ENCODE measurements at regions not wholly inside any gene's neighbourhood (a gene's known extent, or its start where the extent isn't known, plus 50 kb on each side); places are given as distances from the start of the nearest gene placed in this dataset.

DNA sequence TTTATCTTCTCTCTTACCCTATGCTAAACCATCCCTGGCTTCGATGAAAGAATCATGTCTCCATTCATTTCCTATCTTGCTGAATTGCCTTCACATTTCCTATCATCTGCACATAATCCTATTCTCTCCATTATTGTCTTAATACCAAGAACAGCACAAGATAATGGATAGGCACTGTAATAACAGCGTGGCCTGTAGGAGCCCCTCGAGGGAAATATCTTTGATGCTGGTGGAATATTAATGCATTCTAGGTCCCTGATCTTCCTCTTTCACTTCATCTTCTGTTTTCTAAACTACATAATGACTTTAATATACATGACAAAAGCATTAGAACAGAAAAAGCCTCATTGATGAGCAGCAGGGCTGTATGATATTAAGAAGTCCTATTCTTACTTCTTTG is 720.6 kb downstream of the RWDD3 start:
- TF ChIP-seq EZH2 (IDR thresholded peaks at IDR 0.05; ENCODE audit: low read length, unreplicated experiment) (no peak), EZH2phosphoT487 (IDR thresholded peaks at IDR 0.05; ENCODE audit: borderline replicate concordance, low read length) (no peak)
- TF ChIP-seq, protein P1, sequence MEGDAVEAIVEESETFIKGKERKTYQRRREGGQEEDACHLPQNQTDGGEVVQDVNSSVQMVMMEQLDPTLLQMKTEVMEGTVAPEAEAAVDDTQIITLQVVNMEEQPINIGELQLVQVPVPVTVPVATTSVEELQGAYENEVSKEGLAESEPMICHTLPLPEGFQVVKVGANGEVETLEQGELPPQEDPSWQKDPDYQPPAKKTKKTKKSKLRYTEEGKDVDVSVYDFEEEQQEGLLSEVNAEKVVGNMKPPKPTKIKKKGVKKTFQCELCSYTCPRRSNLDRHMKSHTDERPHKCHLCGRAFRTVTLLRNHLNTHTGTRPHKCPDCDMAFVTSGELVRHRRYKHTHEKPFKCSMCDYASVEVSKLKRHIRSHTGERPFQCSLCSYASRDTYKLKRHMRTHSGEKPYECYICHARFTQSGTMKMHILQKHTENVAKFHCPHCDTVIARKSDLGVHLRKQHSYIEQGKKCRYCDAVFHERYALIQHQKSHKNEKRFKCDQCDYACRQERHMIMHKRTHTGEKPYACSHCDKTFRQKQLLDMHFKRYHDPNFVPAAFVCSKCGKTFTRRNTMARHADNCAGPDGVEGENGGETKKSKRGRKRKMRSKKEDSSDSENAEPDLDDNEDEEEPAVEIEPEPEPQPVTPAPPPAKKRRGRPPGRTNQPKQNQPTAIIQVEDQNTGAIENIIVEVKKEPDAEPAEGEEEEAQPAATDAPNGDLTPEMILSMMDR (conservative IDR thresholded peaks at IDR 0.05; ENCODE audit: low read depth, low read length): no peak
- Histone ChIP-seq H3K9me2 (replicated peaks; ENCODE audit: low read length) (no peaks in the 10 kb centered on the region), H4K20me1 (ENCODE audit: low read length) (no peaks in the 10 kb centered on the region), H3K9me3 (ENCODE audit: low read length) (no peaks in the 10 kb centered on the region), H3K4me2 (ENCODE audit: low read length) (no peak overlapping the region), H3K4me3 (ENCODE audit: low read length) (no peak overlapping the region), H3K79me2 (ENCODE audit: low read length) (no peaks in the 10 kb centered on the region), H3K36me3 (ENCODE audit: low read depth, low read length) (no peaks in the 10 kb centered on the region), H3K27ac (ENCODE audit: low read length) (no peak overlapping the region), H3F3A (ENCODE audit: low read length, unreplicated experiment) (no peaks in the 10 kb centered on the region), H3K27me3 (ENCODE audit: low read length) (no peaks in the 10 kb centered on the region; the same call in 1 of the 2 replicates), H3K9ac (ENCODE audit: low read length) (no peak overlapping the region), H3K4me1 (ENCODE audit: insufficient read depth, low read length) (no peaks in the 10 kb centered on the region), H2AFZ (ENCODE audit: low read length) (no peak overlapping the region)
- ChIA-PET CTCF (no interaction called here), POLR2A (ENCODE audit: unreplicated experiment) (no interaction called here)
- intact Hi-C loops (cut with micrococcal nuclease): no loop called here
- BruUV-seq (replicated peaks): no TSS peak
- DNase-seq (no peak), ATAC-seq (no peak)

DNA sequence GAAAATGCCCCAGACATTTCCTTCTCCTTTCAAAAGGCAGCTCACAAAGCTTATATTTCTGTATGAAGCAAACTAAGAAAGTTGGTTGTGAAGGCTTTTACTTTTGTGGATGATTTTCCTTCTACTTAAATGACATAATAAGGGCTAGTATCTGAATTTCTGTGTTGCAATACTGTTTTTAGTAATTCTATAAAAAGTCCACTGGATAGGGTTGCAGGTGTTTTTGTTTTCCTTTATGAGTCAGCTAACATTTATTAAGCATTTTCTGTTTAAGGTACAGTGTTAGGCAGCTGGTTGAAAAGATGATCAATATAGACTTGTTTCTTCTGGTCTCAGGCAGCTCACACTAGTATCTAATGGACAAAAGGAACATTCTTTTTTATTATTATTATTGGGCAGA is 722.2 kb downstream of the RWDD3 start:
- no TSS peak for BruUV-seq (replicated peaks)
- Histone ChIP-seq H3K9me2 (replicated peaks; ENCODE audit: low read length) (no peaks in the 10 kb centered on the region), H3K4me1 (ENCODE audit: insufficient read depth, low read length) (no peaks in the 10 kb centered on the region), H2AFZ (ENCODE audit: low read length) (no peak overlapping the region), H3K4me2 (ENCODE audit: low read length) (no peak overlapping the region), H3F3A (ENCODE audit: low read length, unreplicated experiment) (no peaks in the 10 kb centered on the region), H3K27ac (ENCODE audit: low read length) (no peak overlapping the region), H3K9ac (ENCODE audit: low read length) (no peak overlapping the region), H3K36me3 (ENCODE audit: low read depth, low read length) (no peaks in the 10 kb centered on the region), H3K79me2 (ENCODE audit: low read length) (no peaks in the 10 kb centered on the region), H4K20me1 (ENCODE audit: low read length) (no peaks in the 10 kb centered on the region), H3K9me3 (ENCODE audit: low read length) (no peaks in the 10 kb centered on the region), H3K27me3 (ENCODE audit: low read length) (no peaks in the 10 kb centered on the region; the same call in 1 of the 2 replicates), H3K4me3 (ENCODE audit: low read length) (no peak overlapping the region)
- DNase-seq (no peak), ATAC-seq (no peak)
- CTCF ChIA-PET: no interaction called here
- intact Hi-C loops (cut with micrococcal nuclease): no loop called here
- no peak for TF ChIP-seq EZH2phosphoT487 (IDR thresholded peaks at IDR 0.05; ENCODE audit: borderline replicate concordance, low read length)
- no peak for TF ChIP-seq EZH2 (IDR thresholded peaks at IDR 0.05; ENCODE audit: low read length, unreplicated experiment)
- TF ChIP-seq, protein P1 (conservative IDR thresholded peaks at IDR 0.05; ENCODE audit: low read depth, low read length): no peak
- POLR2A ChIA-PET (ENCODE audit: unreplicated experiment): no interaction called here

DNA sequence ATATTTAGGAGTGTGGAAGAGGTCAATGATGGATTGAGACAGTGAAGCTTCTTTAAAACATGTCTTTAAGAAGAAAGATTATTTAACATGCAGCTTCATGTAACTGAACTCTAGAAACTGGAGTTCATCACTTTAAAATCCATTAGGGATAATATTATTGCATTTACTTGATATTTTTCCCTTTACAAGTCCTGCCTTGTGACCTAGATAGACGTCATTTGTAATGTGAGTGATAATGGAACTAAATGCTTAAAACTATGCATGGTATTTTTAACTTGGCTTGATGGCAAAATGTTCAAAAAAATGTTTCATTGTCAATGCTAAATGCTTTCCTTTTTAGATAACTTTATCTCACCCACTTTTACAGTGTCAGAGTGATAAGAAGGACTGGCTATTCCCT is 723.7 kb downstream of the RWDD3 start:
- TF ChIP-seq EZH2phosphoT487 (IDR thresholded peaks at IDR 0.05; ENCODE audit: borderline replicate concordance, low read length) (no peak), EZH2 (IDR thresholded peaks at IDR 0.05; ENCODE audit: low read length, unreplicated experiment) (no peak)
- TF ChIP-seq, protein P1 (conservative IDR thresholded peaks at IDR 0.05; ENCODE audit: low read depth, low read length): no peak
- POLR2A ChIA-PET (ENCODE audit: unreplicated experiment): no interaction called here
- ATAC-seq: no peak
- H3K9ac ChIP-seq (ENCODE audit: low read length): no peak overlapping the region
- intact Hi-C loops (cut with micrococcal nuclease): no loop called here
- H2AFZ ChIP-seq (ENCODE audit: low read length): no peak overlapping the region
- H3K27me3 ChIP-seq (ENCODE audit: low read length): no peaks in the 10 kb centered on the region; the same call in 1 of the 2 replicates
- DNase-seq: no peak
- no peak overlapping the region for H3K27ac ChIP-seq (ENCODE audit: low read length)
- H3K36me3 ChIP-seq (ENCODE audit: low read depth, low read length): no peaks in the 10 kb centered on the region
- no peaks in the 10 kb centered on the region for H3K9me2 ChIP-seq (replicated peaks; ENCODE audit: low read length)
- H3K9me3 ChIP-seq (ENCODE audit: low read length): no peaks in the 10 kb centered on the region
- no peak overlapping the region for H3K4me3 ChIP-seq (ENCODE audit: low read length)
- BruUV-seq (replicated peaks): no TSS peak
- CTCF ChIA-PET: no interaction called here
- no peaks in the 10 kb centered on the region for H3F3A ChIP-seq (ENCODE audit: low read length, unreplicated experiment)
- H3K4me2 ChIP-seq (ENCODE audit: low read length): no peak overlapping the region
- no peaks in the 10 kb centered on the region for H3K79me2 ChIP-seq (ENCODE audit: low read length)
- H3K4me1 ChIP-seq (ENCODE audit: insufficient read depth, low read length): no peaks in the 10 kb centered on the region
- no peaks in the 10 kb centered on the region for H4K20me1 ChIP-seq (ENCODE audit: low read length)
